NCI-H2196 treated with DMSO at 0.1 percent for 48 hours (cell line): ENCODE measurements at regions not wholly inside any gene's neighbourhood (a gene's known extent, or its start where the extent isn't known, plus 50 kb on each side); places are given as distances from the start of the nearest gene placed in this dataset.
"Not testable (repeated sequence)": the region's sequence is repeated elsewhere in the genome, so short reads cannot be mapped to it uniquely, and the experiment has no call there.

Experiments
- DNase-seq: peaks from one replicate; lab custom pipeline; 2025; ENCODE audit not compliant: unreplicated experiment; lab: John Stamatoyannopoulos, UW

GRCh38 chr9:135173066-135173465 is 85.6 kb downstream of the OLFM1 start:
- DNase-seq: no peak

- no peak for DNase-seq
These were observed 86.8 kb downstream of the OLFM1 start for GRCh38 chr9:135174248-135174647.

- DNase-seq: no peak
These were observed 87.5 kb downstream of the OLFM1 start for GRCh38 chr9:135174981-135175380.

GRCh38 chr9:135176284-135176683 is 88.8 kb downstream of the OLFM1 start:
- no peak for DNase-seq

GRCh38 chr9:135177562-135177961 is 90.1 kb downstream of the OLFM1 start:
- DNase-seq: not testable (repeated sequence)

GRCh38 chr9:135178498-135178897 is 91.0 kb downstream of the OLFM1 start:
- DNase-seq: no peak

- DNase-seq: no peak
These were observed 91.6 kb downstream of the OLFM1 start for GRCh38 chr9:135179041-135179440.

GRCh38 chr9:135179976-135180375 is 92.5 kb downstream of the OLFM1 start:
- no peak for DNase-seq

GRCh38 chr9:135180586-135180985 is 93.1 kb downstream of the OLFM1 start:
- no peak for DNase-seq

- no peak for DNase-seq
These were observed 93.9 kb downstream of the OLFM1 start for GRCh38 chr9:135181336-135181735.

- not testable (repeated sequence) for DNase-seq
These were observed 94.4 kb downstream of the OLFM1 start for GRCh38 chr9:135181841-135182240.

- DNase-seq: no peak
These were observed 95.6 kb downstream of the OLFM1 start for GRCh38 chr9:135183069-135183468.

- DNase-seq: no peak
These were observed 96.2 kb downstream of the OLFM1 start for GRCh38 chr9:135183528-135184180.

- no peak for DNase-seq
These were observed 96.9 kb downstream of the OLFM1 start for GRCh38 chr9:135184181-135185053.

- no peak for DNase-seq
These were observed 97.6 kb downstream of the OLFM1 start for GRCh38 chr9:135185060-135185459.

GRCh38 chr9:135186248-135187164 is 99.0 kb downstream of the OLFM1 start:
- no peak for DNase-seq

GRCh38 chr9:135187365-135187764 is 99.9 kb downstream of the OLFM1 start:
- DNase-seq: no peak

GRCh38 chr9:135188681-135189151 is 101.2 kb downstream of the OLFM1 start:
- DNase-seq: no peak

- DNase-seq: no peak
These were observed 102.0 kb downstream of the OLFM1 start for GRCh38 chr9:135189497-135189896.

- no peak for DNase-seq
These were observed 103.5 kb downstream of the OLFM1 start for GRCh38 chr9:135190789-135191577.
